Activated T-cell treated with anti-CD3 and anti-CD28 coated beads, Interleukin-2, amount 50 U/mL, for 4 hours (primary cell): ENCODE measurements at regions not wholly inside any gene's neighbourhood (a gene's known extent, or its start where the extent isn't known, plus 50 kb on each side); places are given as distances from the start of the nearest gene placed in this dataset.

Experiments
- ATAC-seq, 2 donors: fragments of 200-7000 bp; cut with Tn5 transposase; one replicate each; pipeline ENCODE4 v1.10.0; 2021
- DNase-seq: peaks from one replicate; pipeline ENCODE4 v3.0.0-alpha.2; 2020
- H3K27me3 Mint-ChIP-seq: one replicate; pipeline ENCODE4 v1.8.0; 2021; ENCODE audit warnings: low read depth, mixed read lengths
- H3K36me3 Mint-ChIP-seq: one replicate; pipeline ENCODE4 v1.8.0; 2022; ENCODE audit warnings: mixed read lengths; ENCODE audit not compliant: insufficient read depth
- H3K4me1 Mint-ChIP-seq: one replicate; pipeline ENCODE4 v1.8.0; 2021; ENCODE audit warnings: low read depth, mixed read lengths
- H3K4me3 Mint-ChIP-seq: one replicate; pipeline ENCODE4 v1.8.0; 2021; ENCODE audit warnings: mild to moderate bottlenecking, moderate library complexity, mixed read lengths
- H3K9me3 Mint-ChIP-seq: one replicate; pipeline ENCODE4 v1.8.0; 2021; ENCODE audit warnings: mixed read lengths

DNA sequence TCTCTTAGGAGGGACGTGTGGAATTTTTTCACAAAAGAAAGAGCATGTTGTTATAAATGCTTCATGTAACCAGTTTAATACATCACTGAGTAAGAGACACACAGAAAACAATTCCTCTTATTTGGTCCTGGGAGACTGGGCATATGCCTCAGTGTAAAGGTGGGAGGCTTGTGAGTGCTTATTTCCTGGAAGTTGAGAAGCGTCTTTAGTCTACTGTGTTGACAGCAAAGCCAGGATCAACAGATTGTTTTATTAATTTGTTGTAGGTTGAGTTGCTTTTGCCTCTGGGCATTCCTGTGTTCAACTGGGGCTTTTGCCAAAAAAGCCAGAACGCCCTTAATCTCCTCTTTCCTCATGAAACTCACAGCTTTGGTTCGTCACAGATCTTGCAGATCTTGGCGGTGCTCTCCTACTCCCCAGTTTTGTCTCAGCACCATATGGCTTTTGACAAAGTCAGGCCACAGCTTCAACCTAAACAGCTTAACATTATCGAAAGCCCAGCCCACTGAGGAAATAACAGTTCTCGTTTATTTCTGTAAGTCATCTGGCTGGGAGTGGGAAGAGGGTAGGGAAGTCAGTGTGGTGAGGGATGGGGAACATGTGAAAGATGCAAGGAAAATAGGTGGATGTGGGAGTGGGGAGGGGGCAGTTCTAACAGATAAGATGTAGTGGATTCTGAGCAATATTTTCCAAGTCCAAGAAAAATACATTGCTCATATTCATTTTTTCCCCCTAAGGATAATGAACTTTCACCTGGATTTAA lies 227.2 kb downstream of the DACT1 start:
- DNase-seq (no peak), ATAC-seq (no peak)
- peaks cover 2% of the 10 kb centered on the region for H3K27me3 Mint-ChIP-seq
- H3K9me3 Mint-ChIP-seq: peaks cover 3% of the 10 kb centered on the region
- no peaks in the 10 kb centered on the region for H3K36me3 Mint-ChIP-seq
- no peak overlapping the region for H3K4me3 Mint-ChIP-seq
- H3K4me1 Mint-ChIP-seq: no peaks in the 10 kb centered on the region

- Mint-ChIP-seq H3K36me3 (no peaks in the 10 kb centered on the region), H3K4me3 (no peak overlapping the region), H3K27me3 (peaks cover 2% of the 10 kb centered on the region), H3K4me1 (no peaks in the 10 kb centered on the region), H3K9me3 (peaks cover 3% of the 10 kb centered on the region)
- ATAC-seq (no peak), DNase-seq (no peak)
Measured at GRCh38 chr14:58865514-58866281, 227.9 kb downstream of the DACT1 start.

- DNase-seq: no peak
- Mint-ChIP-seq H3K9me3 (no peaks in the 10 kb centered on the region), H3K36me3 (no peaks in the 10 kb centered on the region), H3K4me1 (no peaks in the 10 kb centered on the region), H3K4me3 (no peak overlapping the region), H3K27me3 (peaks cover 2% of the 10 kb centered on the region)
- no peak for ATAC-seq
Measured at GRCh38 chr14:58866391-58866790, 228.6 kb downstream of the DACT1 start.

DNA sequence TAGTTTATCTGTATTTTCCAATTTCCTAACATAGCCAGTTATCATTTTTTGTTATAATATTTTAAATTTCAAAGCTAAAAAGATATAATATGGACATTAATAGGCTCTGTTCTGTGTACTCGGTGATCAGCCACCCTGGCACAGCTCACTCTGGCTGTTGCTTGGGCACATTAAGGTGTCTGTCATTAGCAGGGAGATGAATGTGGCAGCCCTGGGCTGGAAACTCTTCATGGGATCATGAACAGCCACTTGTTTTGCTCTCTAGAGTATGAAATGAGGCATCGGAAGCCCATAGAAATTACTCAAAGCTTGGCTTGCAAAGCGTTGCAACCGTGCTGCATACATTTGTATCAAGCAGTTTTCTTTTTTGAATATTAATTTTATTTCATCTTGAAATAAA lies 233.2 kb downstream of the DACT1 start:
- Mint-ChIP-seq H3K9me3 (no peaks in the 10 kb centered on the region), H3K4me1 (no peaks in the 10 kb centered on the region), H3K27me3 (peaks cover 2% of the 10 kb centered on the region), H3K4me3 (no peak overlapping the region), H3K36me3 (no peaks in the 10 kb centered on the region)
- DNase-seq: no peak
- no peak for ATAC-seq

GRCh38 chr14:58871573-58871972 lies 233.8 kb downstream of the DACT1 start:
- Mint-ChIP-seq H3K4me1 (no peaks in the 10 kb centered on the region), H3K4me3 (no peak overlapping the region), H3K9me3 (no peaks in the 10 kb centered on the region), H3K36me3 (no peaks in the 10 kb centered on the region), H3K27me3 (peaks cover 2% of the 10 kb centered on the region)
- ATAC-seq (no peak), DNase-seq (no peak)

GRCh38 chr14:58872061-58872460 lies 234.3 kb downstream of the DACT1 start:
- H3K36me3 Mint-ChIP-seq: no peaks in the 10 kb centered on the region
- ATAC-seq: no peak
- no peaks in the 10 kb centered on the region for H3K4me1 Mint-ChIP-seq
- no peaks in the 10 kb centered on the region for H3K9me3 Mint-ChIP-seq
- no peak overlapping the region for H3K4me3 Mint-ChIP-seq
- peaks cover 2% of the 10 kb centered on the region for H3K27me3 Mint-ChIP-seq
- no peak for DNase-seq

DNA sequence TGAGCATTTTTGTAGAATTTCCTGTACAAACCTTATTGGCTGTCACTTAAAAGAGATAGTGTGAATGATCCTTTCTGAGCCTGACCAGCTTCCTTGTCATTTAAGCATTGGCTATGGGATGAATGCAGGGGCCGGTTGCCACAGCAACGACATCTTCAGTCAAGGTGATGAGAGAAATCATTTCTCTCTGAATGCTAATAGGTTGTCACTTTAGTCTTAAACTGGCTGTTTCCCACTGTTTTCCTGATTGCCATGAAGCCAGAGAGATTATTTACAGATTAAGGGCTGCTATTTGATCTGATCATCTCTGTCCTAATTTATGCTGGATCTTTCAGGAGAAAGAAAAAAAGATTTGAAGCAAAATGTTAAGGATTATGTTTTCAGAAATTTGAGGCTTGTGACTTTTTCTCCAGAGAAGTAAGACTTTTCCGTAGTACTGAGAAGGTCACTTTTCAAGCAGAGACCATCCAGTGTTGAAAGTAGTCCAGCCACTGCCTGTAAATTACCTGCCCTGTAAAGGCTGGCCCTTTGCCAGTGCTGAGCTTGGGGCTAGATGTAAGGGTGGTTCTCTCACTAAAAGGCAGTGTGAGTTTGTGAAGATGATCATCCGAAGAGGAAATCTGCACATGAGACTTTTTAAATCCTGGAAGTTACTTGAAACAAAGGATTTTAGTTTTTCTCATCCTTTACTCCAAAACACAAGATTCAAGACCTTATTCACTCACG lies 235.6 kb downstream of the DACT1 start:
- ATAC-seq: no peak
- DNase-seq: no peak
- no peaks in the 10 kb centered on the region for H3K27me3 Mint-ChIP-seq
- H3K9me3 Mint-ChIP-seq: no peaks in the 10 kb centered on the region
- H3K36me3 Mint-ChIP-seq: no peaks in the 10 kb centered on the region
- H3K4me1 Mint-ChIP-seq: no peaks in the 10 kb centered on the region
- no peak overlapping the region for H3K4me3 Mint-ChIP-seq

DNA sequence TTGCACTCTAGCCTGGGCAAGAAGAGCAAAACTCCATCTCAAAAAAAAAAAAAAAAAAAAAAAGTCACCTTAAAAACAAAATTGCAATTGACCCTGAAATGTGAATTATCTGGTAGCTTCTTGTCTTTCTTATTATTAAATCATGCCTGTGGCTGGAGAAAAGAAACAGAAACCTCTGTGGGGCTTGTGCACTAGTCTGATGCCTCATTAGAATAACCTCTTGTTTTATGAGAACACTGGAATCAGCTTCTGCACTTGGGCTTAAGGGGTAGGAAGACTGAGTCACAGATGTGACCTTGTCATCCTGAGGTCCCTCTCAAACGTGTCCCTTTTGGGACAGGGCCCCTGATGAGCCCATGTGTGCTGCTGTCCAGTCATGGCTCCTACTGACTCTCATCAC lies 237.9 kb downstream of the DACT1 start:
- no peak overlapping the region for H3K4me3 Mint-ChIP-seq
- no peaks in the 10 kb centered on the region for H3K27me3 Mint-ChIP-seq
- no peaks in the 10 kb centered on the region for H3K4me1 Mint-ChIP-seq
- DNase-seq (no peak), ATAC-seq (no peak)
- H3K9me3 Mint-ChIP-seq: no peaks in the 10 kb centered on the region
- H3K36me3 Mint-ChIP-seq: no peaks in the 10 kb centered on the region

GRCh38 chr14:58876608-58877007 lies 238.8 kb downstream of the DACT1 start:
- no peak for ATAC-seq
- H3K4me1 Mint-ChIP-seq: no peaks in the 10 kb centered on the region
- no peaks in the 10 kb centered on the region for H3K9me3 Mint-ChIP-seq
- no peaks in the 10 kb centered on the region for H3K27me3 Mint-ChIP-seq
- DNase-seq: no peak
- no peaks in the 10 kb centered on the region for H3K36me3 Mint-ChIP-seq
- H3K4me3 Mint-ChIP-seq: no peak overlapping the region

DNA sequence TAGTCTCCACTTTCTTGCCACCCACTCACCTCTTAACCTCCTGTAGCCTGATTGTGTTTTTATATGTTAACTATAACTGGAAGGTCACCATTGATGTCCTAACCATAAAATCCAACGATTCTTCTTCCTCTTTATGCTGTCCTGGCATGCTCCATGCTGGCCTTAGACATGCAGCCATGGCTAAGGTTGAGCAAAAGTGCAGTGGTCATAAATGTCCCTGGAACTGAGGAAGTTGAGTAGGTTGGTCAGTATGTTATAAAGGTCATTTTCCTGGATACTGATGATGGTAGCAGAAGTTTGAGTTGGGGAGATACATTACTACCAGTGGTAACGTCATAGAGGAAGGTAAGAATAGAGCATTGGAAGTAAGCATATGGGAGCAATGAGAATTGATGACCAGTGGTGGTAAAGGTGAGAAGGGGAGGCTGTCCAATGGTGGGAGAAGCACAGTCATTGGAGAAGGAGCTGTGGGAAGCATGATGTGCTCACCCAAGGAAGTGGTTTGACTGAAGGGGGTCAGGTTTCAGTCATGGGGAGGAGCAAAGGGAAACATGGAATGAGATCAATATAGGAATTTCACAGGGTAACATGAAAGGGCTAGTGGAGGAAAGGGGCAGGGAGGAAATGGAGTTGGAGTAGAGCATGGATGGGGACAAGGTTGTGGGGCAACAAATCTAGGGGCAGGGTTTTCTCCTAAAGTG lies 240.8 kb downstream of the DACT1 start:
- no peaks in the 10 kb centered on the region for H3K27me3 Mint-ChIP-seq
- no peaks in the 10 kb centered on the region for H3K9me3 Mint-ChIP-seq
- ATAC-seq (no peak), DNase-seq (no peak)
- H3K4me1 Mint-ChIP-seq: no peaks in the 10 kb centered on the region
- H3K36me3 Mint-ChIP-seq: no peaks in the 10 kb centered on the region
- no peak overlapping the region for H3K4me3 Mint-ChIP-seq

GRCh38 chr14:58881433-58881832 lies 243.7 kb downstream of the DACT1 start:
- DNase-seq (no peak), ATAC-seq (no peak)
- H3K27me3 Mint-ChIP-seq: no peaks in the 10 kb centered on the region
- H3K4me3 Mint-ChIP-seq: no peak overlapping the region
- H3K4me1 Mint-ChIP-seq: no peaks in the 10 kb centered on the region
- no peaks in the 10 kb centered on the region for H3K9me3 Mint-ChIP-seq
- no peaks in the 10 kb centered on the region for H3K36me3 Mint-ChIP-seq

GRCh38 chr14:58882577-58883018 lies 244.8 kb downstream of the DACT1 start:
- ATAC-seq (no peak), DNase-seq (no peak)
- no peaks in the 10 kb centered on the region for H3K36me3 Mint-ChIP-seq
- H3K9me3 Mint-ChIP-seq: no peaks in the 10 kb centered on the region
- no peaks in the 10 kb centered on the region for H3K4me1 Mint-ChIP-seq
- no peaks in the 10 kb centered on the region for H3K27me3 Mint-ChIP-seq
- H3K4me3 Mint-ChIP-seq: no peak overlapping the region

DNA sequence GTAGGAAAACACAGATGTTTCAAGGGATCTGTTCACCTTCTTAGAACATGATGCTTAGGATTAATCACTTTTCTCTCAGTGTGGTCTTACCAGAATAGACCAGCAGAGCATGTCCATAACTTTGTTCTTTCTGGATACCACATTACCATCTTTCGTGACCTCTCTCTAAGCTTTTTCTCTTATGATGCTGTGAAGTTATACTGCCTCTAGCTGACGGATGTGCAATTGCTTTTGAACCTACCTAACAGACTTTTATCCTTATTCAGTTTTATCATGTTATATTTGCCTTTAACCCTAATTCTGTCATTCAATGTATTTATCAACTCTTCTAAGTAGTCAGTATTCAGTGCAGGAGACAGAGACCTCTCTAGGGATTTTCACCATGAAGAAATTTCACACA lies 246.7 kb downstream of the DACT1 start:
- H3K4me1 Mint-ChIP-seq: no peaks in the 10 kb centered on the region
- no peaks in the 10 kb centered on the region for H3K36me3 Mint-ChIP-seq
- H3K27me3 Mint-ChIP-seq: no peaks in the 10 kb centered on the region
- H3K9me3 Mint-ChIP-seq: no peaks in the 10 kb centered on the region
- ATAC-seq (no peak), DNase-seq (no peak)
- no peak overlapping the region for H3K4me3 Mint-ChIP-seq

- Mint-ChIP-seq H3K4me1 (no peaks in the 10 kb centered on the region), H3K9me3 (no peaks in the 10 kb centered on the region), H3K36me3 (no peaks in the 10 kb centered on the region), H3K27me3 (no peaks in the 10 kb centered on the region), H3K4me3 (no peak overlapping the region)
- DNase-seq (no peak), ATAC-seq (no peak)
Measured at GRCh38 chr14:58887931-58888330, 250.2 kb downstream of the DACT1 start.
